H9 (cell line): ENCODE measurements at regions not wholly inside any gene's neighbourhood (a gene's known extent, or its start where the extent isn't known, plus 50 kb on each side); places are given as distances from the start of the nearest gene placed in this dataset.

ENCODE experiments used
- DNase-seq: peaks from one replicate; pipeline ENCODE4 v3.0.0-alpha.2; 2017
- H2AFZ ChIP-seq: one replicate; pipeline ENCODE4 v1.6.1; 2013; ENCODE audit warnings: mild to moderate bottlenecking, low read length, control low read depth, moderate library complexity
- H2AK5ac ChIP-seq: 2 replicates; pipeline ENCODE4 v1.6.1; 2013; ENCODE audit warnings: low read length, control low read depth, mixed read lengths; ENCODE audit not compliant: insufficient read length
- H2BK120ac ChIP-seq: one replicate; pipeline ENCODE4 v1.6.1; 2013; ENCODE audit warnings: low read depth, mild to moderate bottlenecking, low read length, control low read depth, inconsistent platforms; ENCODE audit not compliant: poor library complexity, severe bottlenecking
- H2BK12ac ChIP-seq: 2 replicates; pipeline ENCODE4 v1.6.1; 2013; ENCODE audit warnings: low read length, control low read depth, mixed read lengths, low read depth; ENCODE audit not compliant: insufficient read length
- H2BK15ac ChIP-seq: 2 replicates; pipeline ENCODE4 v1.6.1; 2013; ENCODE audit warnings: low read depth, low read length, control low read depth
- H2BK20ac ChIP-seq: one replicate; pipeline ENCODE4 v1.6.1; 2013; ENCODE audit warnings: low read depth, mild to moderate bottlenecking, low read length, control low read depth, inconsistent platforms; ENCODE audit not compliant: poor library complexity, severe bottlenecking
- H2BK5ac ChIP-seq: 2 replicates; pipeline ENCODE4 v1.6.1; 2013; ENCODE audit warnings: low read length, control low read depth, mixed read lengths; ENCODE audit not compliant: insufficient read length
- H3K14ac ChIP-seq: 2 replicates; pipeline ENCODE4 v1.6.1; 2013; ENCODE audit warnings: low read length, control low read depth; ENCODE audit not compliant: insufficient read depth
- H3K18ac ChIP-seq: 2 replicates; pipeline ENCODE4 v1.6.1; 2013; ENCODE audit warnings: low read depth, mild to moderate bottlenecking, mixed read lengths, low read length, control low read depth; ENCODE audit not compliant: insufficient read length
- H3K23ac ChIP-seq: 2 replicates; pipeline ENCODE4 v1.6.1; 2013; ENCODE audit warnings: low read length, control low read depth, mixed read lengths, low read depth; ENCODE audit not compliant: insufficient read length
- H3K23me2 ChIP-seq: 2 replicates; pipeline ENCODE4 v1.6.1; 2013; ENCODE audit warnings: low read depth, mild to moderate bottlenecking, mixed read lengths, low read length, control low read depth; ENCODE audit not compliant: insufficient read length, poor library complexity, severe bottlenecking
- H3K27ac ChIP-seq: 2 replicates; pipeline ENCODE4 v1.5.1; 2013; ENCODE audit warnings: low read length, control low read depth, mixed read lengths, low read depth; ENCODE audit not compliant: insufficient read length
- H3K27me3 ChIP-seq: 2 replicates; pipeline ENCODE4 v1.6.1; 2013; ENCODE audit warnings: low read length, control low read depth, inconsistent platforms; ENCODE audit not compliant: insufficient read depth
- H3K4ac ChIP-seq: 2 replicates; pipeline ENCODE4 v1.6.1; 2013; ENCODE audit warnings: low read depth, mild to moderate bottlenecking, control low read depth, inconsistent platforms, low read length, moderate library complexity
- H3K4me1 ChIP-seq: 2 replicates; pipeline ENCODE4 v1.6.1; 2013; ENCODE audit warnings: low read length, control low read depth, inconsistent platforms; ENCODE audit not compliant: insufficient read depth
- H3K4me2 ChIP-seq: 2 replicates; pipeline ENCODE4 v1.6.1; 2013; ENCODE audit warnings: low read length, control low read depth, mixed read lengths; ENCODE audit not compliant: insufficient read length, insufficient read depth
- H3K56ac ChIP-seq: 2 replicates; pipeline ENCODE4 v1.6.1; 2013; ENCODE audit warnings: low read depth, mild to moderate bottlenecking, mixed read lengths, low read length, control low read depth; ENCODE audit not compliant: insufficient read length
- H3K79me1 ChIP-seq: 2 replicates; pipeline ENCODE4 v1.6.1; 2013; ENCODE audit warnings: low read depth, mild to moderate bottlenecking, moderate library complexity, low read length, control low read depth, inconsistent platforms; ENCODE audit not compliant: insufficient read depth, poor library complexity, severe bottlenecking
- H3K79me2 ChIP-seq: 2 replicates; pipeline ENCODE4 v1.6.1; 2013; ENCODE audit warnings: low read length, control low read depth, inconsistent platforms; ENCODE audit not compliant: insufficient read depth
- H3K9ac ChIP-seq: 2 replicates; pipeline ENCODE4 v1.6.1; 2013; ENCODE audit warnings: low read length, control low read depth, mixed read lengths; ENCODE audit not compliant: insufficient read length; ENCODE audit errors: extremely low read depth
- H3K9me3 ChIP-seq: one replicate; pipeline ENCODE4 v1.6.1; 2013; ENCODE audit warnings: low read depth, low read length, inconsistent platforms; ENCODE audit not compliant: control insufficient read depth
- H3T11ph ChIP-seq: one replicate; pipeline ENCODE4 v1.6.1; 2013; ENCODE audit warnings: mild to moderate bottlenecking, low read length, control low read depth, inconsistent platforms
- H4K20me1 ChIP-seq: one replicate; pipeline ENCODE4 v1.6.1; 2013; ENCODE audit not compliant: control insufficient read depth, insufficient read length, insufficient read depth
- H4K5ac ChIP-seq: 2 replicates; pipeline ENCODE4 v1.6.1; 2013; ENCODE audit warnings: low read depth, mild to moderate bottlenecking, mixed read lengths, low read length, control low read depth; ENCODE audit not compliant: insufficient read length
- H4K8ac ChIP-seq: replicated peaks from 2 replicates; pipeline ENCODE4 v1.6.1; 2013; ENCODE audit warnings: low read length, control low read depth, mixed read lengths, low read depth; ENCODE audit not compliant: insufficient read length
- H4K91ac ChIP-seq: 2 replicates; pipeline ENCODE4 v1.6.1; 2013; ENCODE audit warnings: low read depth, mild to moderate bottlenecking, moderate library complexity, mixed read lengths, low read length, control low read depth; ENCODE audit not compliant: insufficient read length
- H3K27ac Mint-ChIP-seq, 3 experiments: 2 replicates in 2 of 3; 3 replicates in 1 of 3; pipeline ENCODE4 v1.8.0; 2020 to 2021; ENCODE audit warnings: mixed read lengths in 3 of 3, mild to moderate bottlenecking in 1 of 3, moderate library complexity in 1 of 3
- H3K27me3 Mint-ChIP-seq: 2 replicates; pipeline ENCODE4 v1.8.0; 2021; ENCODE audit warnings: low read depth, mild to moderate bottlenecking, moderate library complexity, mixed read lengths
- H3K36me3 Mint-ChIP-seq, 3 experiments: 2 replicates in 2 of 3; 3 replicates in 1 of 3; pipeline ENCODE4 v1.8.0; 2020 to 2021; ENCODE audit warnings: low read depth in 3 of 3, mixed read lengths in 3 of 3; ENCODE audit not compliant: insufficient read depth in 1 of 3
- H3K4me1 Mint-ChIP-seq, 2 experiments: 2 replicates each; pipeline ENCODE4 v1.8.0; 2020; ENCODE audit warnings: mixed read lengths in 2 of 2
- H3K4me3 Mint-ChIP-seq, 2 experiments: 2 replicates in 1 of 2; 3 replicates in 1 of 2; pipeline ENCODE4 v1.8.0; 2020 to 2021; ENCODE audit warnings: mild to moderate bottlenecking in 2 of 2, mixed read lengths in 2 of 2, moderate library complexity in 1 of 2
- H3K9me3 Mint-ChIP-seq, 2 experiments: 2 replicates in 1 of 2; 3 replicates in 1 of 2; pipeline ENCODE4 v1.8.0; 2020; ENCODE audit warnings: mild to moderate bottlenecking in 2 of 2, mixed read lengths in 2 of 2, moderate library complexity in 1 of 2
- CTCF ChIP-seq: fragments of 200-600 bp; sonication (generic); conservative IDR thresholded peaks from 3 replicates; pipeline ENCODE4 v1.8.0; 2021; ENCODE audit warnings: antibody characterized with exemption, mild to moderate bottlenecking
- whole genome bisulfite sequencing: extraction: QIAGEN DNeasy Blood & Tissue Kit; methylation state at CpG from one replicate; pipeline ENCODE4 v1.1.7; 2013; ENCODE audit warnings: missing lambda C conversion rate, low lambda C conversion rate, mixed read lengths; ENCODE audit not compliant: insufficient read length; ENCODE audit errors: extremely low coverage; 5-methylcytosine and 5-hydroxymethylcytosine counted together

- H3K56ac ChIP-seq: no peak overlapping the region
- no peak overlapping the region for H2BK5ac ChIP-seq
- no peak overlapping the region for H2BK15ac ChIP-seq
- Mint-ChIP-seq H3K9me3 (no peaks in the 10 kb centered on the region), H3K36me3 (no peaks in the 10 kb centered on the region), H3K4me3 (no peak overlapping the region), H3K27ac (no peak overlapping the region; a peak in 1 of 7 replicates), H3K4me1 (peaks cover 11 to 13% of the 10 kb centered on the region in 2 experiments), H3K27me3 (no peaks in the 10 kb centered on the region)
- no peak for TF ChIP-seq CTCF
- H3K9ac ChIP-seq: no peak overlapping the region
- H4K5ac ChIP-seq: no peak overlapping the region
- no peak for DNase-seq
- no peak overlapping the region for H3K18ac ChIP-seq
- H2AFZ ChIP-seq: no peak overlapping the region
- no peak overlapping the region for H4K91ac ChIP-seq
- H3K4me2 ChIP-seq: no peak overlapping the region
- no peaks in the 10 kb centered on the region for H3K79me2 ChIP-seq
- no peak overlapping the region for H2BK20ac ChIP-seq
- H4K8ac ChIP-seq: no peak overlapping the region
- H3K79me1 ChIP-seq: no peaks in the 10 kb centered on the region
- no peaks in the 10 kb centered on the region for H4K20me1 ChIP-seq
- no peak overlapping the region for H3K27ac ChIP-seq
- no peak overlapping the region for H3K14ac ChIP-seq
- no peak overlapping the region for H3K23ac ChIP-seq
- H3K23me2 ChIP-seq: no peaks in the 10 kb centered on the region
- H2AK5ac ChIP-seq: no peak overlapping the region
- WGBS: no CpG with 5 or more reads among the region's 3 CpGs
- no peak overlapping the region for H3T11ph ChIP-seq
- no peak overlapping the region for H3K4ac ChIP-seq
- 0 out of 2 replicates have a peak, but pooled peaks cover 5% of the 10 kb centered on the region for H3K4me1 ChIP-seq
- no peaks in the 10 kb centered on the region for H3K9me3 ChIP-seq
- H3K27me3 ChIP-seq: no peaks in the 10 kb centered on the region
- H2BK120ac ChIP-seq: no peak overlapping the region
- no peak overlapping the region for H2BK12ac ChIP-seq
These were observed 65.1 kb upstream of the TNRC6B start for GRCh38 chr22:40112595-40112994.
